IMR-90 (cell line): ENCODE measurements at regions not wholly inside any gene's neighbourhood (a gene's known extent, or its start where the extent isn't known, plus 50 kb on each side); places are given as distances from the start of the nearest gene placed in this dataset.

Experiments
- ATAC-seq: fragments of 200-7000 bp; cut with Tn5 transposase; 2 replicates; pipeline ENCODE4 v1.9.1; 2020; ENCODE audit warnings: low read depth, mild to moderate bottlenecking, moderate library complexity
- BruUV-seq: library from RNA; stranded (reverse); fragments of 400-500 nt; replicated peaks from 2 replicates; lab custom pipeline; 2021; lab: Mats Ljungman, UMichigan
- CTCF ChIA-PET: fragments of 300-600 bp; formaldehyde crosslinking; extraction: SDS; loops from one replicate; lab custom pipeline; 2021; ENCODE audit warnings: antibody characterized with exemption; lab: Yijun Ruan, JAX
- POLR2A ChIA-PET: fragments of 300-600 bp; sonication (Branson Sonifier 250); formaldehyde crosslinking; loops from one replicate; lab custom pipeline; 2022; ENCODE audit warnings: antibody characterized with exemption; ENCODE audit not compliant: unreplicated experiment; lab: Charles Lee
- DNase-seq: peaks from one replicate; pipeline ENCODE4 v3.0.0; 2013
- H2AFZ ChIP-seq: replicated peaks from 2 replicates; pipeline ENCODE3; 2013; ENCODE audit warnings: low read length, mild to moderate bottlenecking; ENCODE audit not compliant: poor library complexity
- H2AK5ac ChIP-seq: 2 replicates; pipeline ENCODE4 v1.6.1; 2013; ENCODE audit warnings: low read depth, low read length, inconsistent platforms
- H2AK9ac ChIP-seq: replicated peaks from 2 replicates; pipeline ENCODE3; 2013; ENCODE audit warnings: mild to moderate bottlenecking, low read depth, low read length, moderate library complexity; ENCODE audit not compliant: poor library complexity
- H2BK120ac ChIP-seq: 2 replicates; pipeline ENCODE4 v1.6.1; 2013; ENCODE audit warnings: low read depth, low read length, inconsistent platforms
- H2BK15ac ChIP-seq: 3 replicates; pipeline ENCODE4 v1.6.1; 2013; ENCODE audit warnings: low read depth, low read length, inconsistent platforms
- H2BK20ac ChIP-seq: 2 replicates; pipeline ENCODE4 v1.6.1; 2013; ENCODE audit warnings: low read depth, mild to moderate bottlenecking, inconsistent platforms, low read length, moderate library complexity
- H2BK5ac ChIP-seq: 2 replicates; pipeline ENCODE4 v1.6.1; 2013; ENCODE audit warnings: mild to moderate bottlenecking, low read depth, low read length, inconsistent platforms; ENCODE audit not compliant: poor library complexity, severe bottlenecking
- H3K14ac ChIP-seq: replicated peaks from 2 replicates; pipeline ENCODE4 v1.6.1; 2013; ENCODE audit warnings: low read depth, low read length, inconsistent platforms
- H3K18ac ChIP-seq: 2 replicates; pipeline ENCODE4 v1.6.1; 2013; ENCODE audit warnings: low read depth, low read length, control low read depth
- H3K23ac ChIP-seq: 2 replicates; pipeline ENCODE4 v1.6.1; 2013; ENCODE audit warnings: low read depth, low read length, inconsistent platforms
- H3K27ac ChIP-seq: 2 replicates; pipeline ENCODE4 v1.5.1; 2013; ENCODE audit warnings: mild to moderate bottlenecking, control low read depth, low read length; ENCODE audit not compliant: insufficient read depth
- H3K27me3 ChIP-seq: 2 replicates; pipeline ENCODE4 v1.6.1; 2013; ENCODE audit warnings: low read length; ENCODE audit not compliant: control insufficient read depth, insufficient read depth
- H3K36me3 ChIP-seq: 2 replicates; pipeline ENCODE4 v1.6.1; 2013; ENCODE audit warnings: low read length, mixed read lengths; ENCODE audit not compliant: control insufficient read depth, insufficient read depth
- H3K4ac ChIP-seq: 2 replicates; pipeline ENCODE4 v1.6.1; 2013; ENCODE audit warnings: low read depth, low read length, inconsistent platforms
- H3K4me1 ChIP-seq: 2 replicates; pipeline ENCODE4 v1.6.1; 2013; ENCODE audit warnings: low read length, mixed read lengths; ENCODE audit not compliant: control insufficient read depth, insufficient read depth
- H3K4me2 ChIP-seq: 2 replicates; pipeline ENCODE4 v1.6.1; 2013; ENCODE audit warnings: low read depth, mild to moderate bottlenecking, control low read depth, low read length, moderate library complexity
- H3K4me3 ChIP-seq: 2 replicates; pipeline ENCODE4 v1.5.1; 2013; ENCODE audit warnings: low read depth, mild to moderate bottlenecking, control low read depth, low read length, moderate library complexity; ENCODE audit not compliant: insufficient read depth
- H3K56ac ChIP-seq: 2 replicates; pipeline ENCODE4 v1.6.1; 2013; ENCODE audit warnings: low read length, inconsistent platforms; ENCODE audit not compliant: insufficient read depth; ENCODE audit errors: extremely low read depth
- H3K79me1 ChIP-seq, 2 experiments: 2 replicates each; pipeline ENCODE4 v1.6.1; 2013; ENCODE audit warnings: low read length in 2 of 2, inconsistent platforms in 1 of 2, low read depth in 1 of 2
- H3K9ac ChIP-seq: 2 replicates; pipeline ENCODE4 v1.6.1; 2013; ENCODE audit warnings: low read depth, low read length, control low read depth
- H3K9me1 ChIP-seq: 2 replicates; pipeline ENCODE4 v1.6.1; 2013; ENCODE audit warnings: low read length, inconsistent platforms; ENCODE audit not compliant: insufficient read depth
- H3K9me3 ChIP-seq: 2 replicates; pipeline ENCODE4 v1.6.1; 2013; ENCODE audit warnings: low read length; ENCODE audit not compliant: control insufficient read depth, insufficient read depth
- H4K20me1 ChIP-seq: 2 replicates; pipeline ENCODE4 v1.6.1; 2013; ENCODE audit warnings: low read length, inconsistent platforms; ENCODE audit not compliant: insufficient read depth
- H4K5ac ChIP-seq: 2 replicates; pipeline ENCODE4 v1.6.1; 2013; ENCODE audit warnings: mild to moderate bottlenecking, low read depth, low read length, control low read depth
- H4K8ac ChIP-seq, 2 experiments: 2 replicates each; pipeline ENCODE4 v1.6.1; 2013; ENCODE audit warnings: low read depth in 2 of 2, low read length in 2 of 2, control low read depth in 1 of 2, inconsistent platforms in 1 of 2
- H4K91ac ChIP-seq: 2 replicates; pipeline ENCODE4 v1.6.1; 2013; ENCODE audit warnings: low read depth, low read length, inconsistent platforms; ENCODE audit not compliant: insufficient read depth
- BHLHE40 ChIP-seq: fragments of 150-350 bp; IDR thresholded peaks from 2 replicates; pipeline ENCODE4 v1.6.1; 2016; ENCODE audit warnings: mild to moderate bottlenecking, low read depth, low read length
- CEBPB ChIP-seq: IDR thresholded peaks from 2 replicates; pipeline ENCODE4 v1.6.1; 2012; ENCODE audit warnings: low read depth, low read length, improper control_type of control experiment
- CHD1 ChIP-seq: IDR thresholded peaks from 2 replicates; pipeline ENCODE4 v1.6.1; 2012; ENCODE audit warnings: low read depth, low read length, improper control_type of control experiment
- CTCF ChIP-seq: conservative IDR thresholded peaks from 2 replicates; pipeline ENCODE4 v1.5.1; 2012; ENCODE audit warnings: mild to moderate bottlenecking, low read depth, low read length, improper control_type of control experiment
- FOS ChIP-seq: fragments of 150-350 bp; IDR thresholded peaks from 2 replicates; pipeline ENCODE4 v1.6.1; 2016; ENCODE audit warnings: low read depth, low read length
- MAFK ChIP-seq: IDR thresholded peaks from 2 replicates; pipeline ENCODE4 v1.6.1; 2012; ENCODE audit warnings: low read depth, low read length, improper control_type of control experiment
- MAZ ChIP-seq: IDR thresholded peaks from 2 replicates; pipeline ENCODE4 v1.6.1; 2012; ENCODE audit warnings: low read depth, mild to moderate bottlenecking, low read length, improper control_type of control experiment, moderate library complexity, borderline replicate concordance
- MXI1 ChIP-seq: IDR thresholded peaks from 2 replicates; pipeline ENCODE4 v1.6.1; 2012; ENCODE audit warnings: low read depth, mild to moderate bottlenecking, low read length, moderate library complexity, borderline replicate concordance
- NFE2L2 ChIP-seq: fragments of 150-350 bp; IDR thresholded peaks from 2 replicates; pipeline ENCODE4 v1.6.1; 2016; ENCODE audit warnings: low read depth, mild to moderate bottlenecking, low read length
- POLR2A ChIP-seq: IDR thresholded peaks from 2 replicates; pipeline ENCODE4 v1.6.1; 2012; ENCODE audit warnings: mild to moderate bottlenecking, low read depth, low read length
- RAD21 ChIP-seq: IDR thresholded peaks from 2 replicates; pipeline ENCODE4 v1.6.1; 2012; ENCODE audit warnings: low read length, improper control_type of control experiment
- RFX5 ChIP-seq: IDR thresholded peaks from 2 replicates; pipeline ENCODE4 v1.8.0; 2012; ENCODE audit warnings: low read depth, mild to moderate bottlenecking, low read length, moderate library complexity
- SMC3 ChIP-seq: fragments of 150-350 bp; IDR thresholded peaks from 2 replicates; pipeline ENCODE4 v1.6.1; 2016; ENCODE audit warnings: low read depth, mild to moderate bottlenecking, antibody characterized with exemption, low read length, moderate library complexity
- USF2 ChIP-seq: fragments of 150-350 bp; IDR thresholded peaks from 2 replicates; pipeline ENCODE4 v1.6.1; 2017; ENCODE audit warnings: mild to moderate bottlenecking, antibody characterized with exemption, low read length, low read depth
- WGBS, 2 experiments: methylation state at CpG; one replicate each; pipeline versions ENCODE4 v1.1.5 to v1.1.7; 2013; ENCODE audit warnings: missing lambda C conversion rate in 2 of 2; ENCODE audit not compliant: insufficient read length in 1 of 2; ENCODE audit errors: extremely low coverage in 2 of 2; 5-methylcytosine and 5-hydroxymethylcytosine counted together
- dilution Hi-C: fragments of 300-500 bp; cut with HindIII; formaldehyde crosslinking; loops from one replicate; pipeline ENCODE4 v1.14.3; 2018; ENCODE audit warnings: low sequenced_read_pairs; ENCODE audit not compliant: unreplicated experiment
- in situ Hi-C: fragments of 300-500 bp; cut with MboI; formaldehyde crosslinking; loops from 3 replicates; pipeline ENCODE4 v1.14.3; 2019; ENCODE audit warnings: low sequenced_read_pairs, inconsistent platforms, mixed read lengths
- intact Hi-C: fragments of 100-400 bp; cut with micrococcal nuclease; formaldehyde crosslinking; loops from 2 replicates; pipeline ENCODE4 v1.10.0; 2022
- TF ChIP-seq, protein P1 (sequence below): fragments of 150-350 bp; IDR thresholded peaks from 2 replicates; pipeline ENCODE4 v1.6.1; 2016; ENCODE audit warnings: low read depth, mild to moderate bottlenecking, low read length, moderate library complexity, borderline replicate concordance

- ChIA-PET POLR2A (no interaction called here), CTCF (no interaction called here)
- in situ Hi-C loops, result no loop called here
Measured at GRCh38 chr1:106780066-106780465, 276.4 kb upstream of the PRMT6 start.

More at GRCh38 chr1:106780066-106780465, 276.4 kb upstream of the PRMT6 start:
- Histone ChIP-seq H3K9me3 (no peaks in the 10 kb centered on the region), H3K4me1 (no peaks in the 10 kb centered on the region), H2AFZ (no peak overlapping the region), H3K27ac (no peak overlapping the region), H2BK120ac (no peak overlapping the region), H3K27me3 (no peaks in the 10 kb centered on the region), H2BK20ac (no peak overlapping the region), H2BK15ac (no peak overlapping the region), H3K4me3 (no peak overlapping the region), H4K8ac (no peak overlapping the region), H3K56ac (no peak overlapping the region), H2AK9ac (no peak overlapping the region), H4K91ac (no peak overlapping the region), H2BK5ac (no peak overlapping the region), H3K9me1 (no peaks in the 10 kb centered on the region), H3K36me3 (no peaks in the 10 kb centered on the region), H4K5ac (no peak overlapping the region), H3K14ac (no peak overlapping the region), H3K4ac (no peak overlapping the region), H2AK5ac (no peak overlapping the region), H3K79me1 (no peaks in the 10 kb centered on the region), H4K20me1 (no peaks in the 10 kb centered on the region), H3K18ac (no peak overlapping the region), H3K4me2 (no peak overlapping the region), H3K9ac (no peak overlapping the region), H3K23ac (no peak overlapping the region)
- WGBS, 2 experiments, result no CpG with 5 or more reads among the region's 1 CpG
- no peak for ATAC-seq
- intact Hi-C loops (no loop called here), dilution Hi-C loops (no loop called here)
- BruUV-seq, result no TSS peak
- DNase-seq, result no peak
- TF ChIP-seq MAZ (no peak), SMC3 (no peak), RFX5 (no peak), MAFK (no peak), CTCF (no peak), FOS (no peak), BHLHE40 (no peak), MXI1 (no peak), NFE2L2 (no peak), CHD1 (no peak), POLR2A (no peak), RAD21 (no peak), CEBPB (no peak), USF2 (no peak)
- TF ChIP-seq, protein P1, sequence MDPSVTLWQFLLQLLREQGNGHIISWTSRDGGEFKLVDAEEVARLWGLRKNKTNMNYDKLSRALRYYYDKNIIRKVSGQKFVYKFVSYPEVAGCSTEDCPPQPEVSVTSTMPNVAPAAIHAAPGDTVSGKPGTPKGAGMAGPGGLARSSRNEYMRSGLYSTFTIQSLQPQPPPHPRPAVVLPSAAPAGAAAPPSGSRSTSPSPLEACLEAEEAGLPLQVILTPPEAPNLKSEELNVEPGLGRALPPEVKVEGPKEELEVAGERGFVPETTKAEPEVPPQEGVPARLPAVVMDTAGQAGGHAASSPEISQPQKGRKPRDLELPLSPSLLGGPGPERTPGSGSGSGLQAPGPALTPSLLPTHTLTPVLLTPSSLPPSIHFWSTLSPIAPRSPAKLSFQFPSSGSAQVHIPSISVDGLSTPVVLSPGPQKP, result no peak
